Neural cell (in vitro differentiated cells): ENCODE measurements at regions not wholly inside any gene's neighbourhood (a gene's known extent, or its start where the extent isn't known, plus 50 kb on each side); places are given as distances from the start of the nearest gene placed in this dataset.

Experiments used
- H2AFZ ChIP-seq: fragments of 200-600, 300-800 bp; sonication (generic), shearing (Covaris generic); 2 replicates; pipeline ENCODE4 v1.6.0; 2014; ENCODE audit warnings: low read depth, mild to moderate bottlenecking, antibody characterized with exemption, low read length, moderate library complexity
- H3F3A ChIP-seq: fragments of 200-600 bp; shearing (Covaris generic); 2 replicates; pipeline ENCODE4 v1.6.1; 2016; ENCODE audit warnings: mild to moderate bottlenecking, moderate library complexity, mixed read lengths, antibody characterized with exemption, low read length; ENCODE audit not compliant: insufficient read depth, poor library complexity, severe bottlenecking
- H3K27ac ChIP-seq: fragments of 200-600, 300-800 bp; sonication (generic), shearing (Covaris generic); 2 replicates; pipeline ENCODE4 v1.5.1; 2014; ENCODE audit warnings: mild to moderate bottlenecking, low read length, moderate library complexity
- H3K27me3 ChIP-seq: fragments of 300-800, 200-600 bp; sonication (generic), shearing (Covaris generic); 2 replicates; pipeline ENCODE4 v1.6.0; 2014; ENCODE audit warnings: mild to moderate bottlenecking, low read depth, low read length, moderate library complexity; ENCODE audit not compliant: insufficient read depth
- H3K36me3 ChIP-seq: fragments of 300-800, 200-600 bp; sonication (generic), shearing (Covaris generic); 2 replicates; pipeline ENCODE4 v1.5.1; 2014; ENCODE audit warnings: mild to moderate bottlenecking, antibody characterized with exemption, low read length, moderate library complexity; ENCODE audit not compliant: insufficient read depth
- H3K4me2 ChIP-seq: fragments of 300-800, 200-600 bp; sonication (generic), shearing (Covaris generic); 2 replicates; pipeline ENCODE4 v1.6.0; 2014; ENCODE audit warnings: mild to moderate bottlenecking, low read length
- H3K4me3 ChIP-seq: fragments of 300-800, 200-600 bp; sonication (generic), shearing (Covaris generic); 2 replicates; pipeline ENCODE4 v1.5.1; 2014; ENCODE audit warnings: mild to moderate bottlenecking, low read length, moderate library complexity
- H3K79me2 ChIP-seq: fragments of 200-600 bp; shearing (Covaris generic); replicated peaks from 2 replicates; pipeline ENCODE4 v1.6.0; 2014; ENCODE audit warnings: mild to moderate bottlenecking, low read length, moderate library complexity; ENCODE audit not compliant: insufficient read depth
- H3K9ac ChIP-seq: fragments of 300-800, 200-600 bp; sonication (generic), shearing (Covaris generic); 2 replicates; pipeline ENCODE4 v1.6.1; 2016; ENCODE audit warnings: mild to moderate bottlenecking, low read length, mixed read lengths
- H3K9me2 ChIP-seq: fragments of 200-600 bp; shearing (Covaris generic); 2 replicates; pipeline ENCODE4 v1.6.1; 2016; ENCODE audit warnings: mild to moderate bottlenecking, low read length, mixed read lengths; ENCODE audit not compliant: insufficient read depth
- H3K9me3 ChIP-seq: fragments of 200-600, 300-800 bp; sonication (generic), shearing (Covaris generic); 2 replicates; pipeline ENCODE4 v1.6.1; 2016; ENCODE audit warnings: mild to moderate bottlenecking, mixed run types, low read length, moderate library complexity, mixed read lengths
- H4K20me1 ChIP-seq: fragments of 200-600 bp; shearing (Covaris generic); 2 replicates; pipeline ENCODE4 v1.6.1; 2016; ENCODE audit warnings: mild to moderate bottlenecking, mixed run types; ENCODE audit not compliant: insufficient read depth
- EP300 ChIP-seq: fragments of 450-650 bp; conservative IDR thresholded peaks from 2 replicates; pipeline ENCODE4 v1.6.1; 2014; ENCODE audit warnings: antibody characterized with exemption, mild to moderate bottlenecking, moderate library complexity; ENCODE audit not compliant: poor library complexity, severe bottlenecking
- EZH2 ChIP-seq: fragments of 200-600, 300-800 bp; shearing (Covaris generic), sonication (generic); IDR thresholded peaks from 2 replicates; pipeline ENCODE4 v1.6.1; 2014; ENCODE audit warnings: antibody characterized with exemption, low read length, borderline replicate concordance, mild to moderate bottlenecking; ENCODE audit not compliant: insufficient read depth, poor library complexity, severe bottlenecking
- MXI1 ChIP-seq: fragments of 450-650 bp; conservative IDR thresholded peaks from 2 replicates; pipeline ENCODE4 v1.6.1; 2014; ENCODE audit warnings: antibody characterized with exemption, mild to moderate bottlenecking; ENCODE audit not compliant: poor library complexity, severe bottlenecking
- POLR2AphosphoS5 ChIP-seq: IDR thresholded peaks from 2 replicates; pipeline ENCODE4 v1.6.1; 2012
- RAD21 ChIP-seq: fragments of 450-650 bp; conservative IDR thresholded peaks from 2 replicates; pipeline ENCODE4 v1.6.1; 2014; ENCODE audit warnings: antibody characterized with exemption, mild to moderate bottlenecking, moderate library complexity
- SMC3 ChIP-seq: fragments of 450-650 bp; conservative IDR thresholded peaks from 2 replicates; pipeline ENCODE4 v1.6.1; 2014; ENCODE audit warnings: antibody characterized with exemption, mild to moderate bottlenecking, moderate library complexity; ENCODE audit not compliant: poor library complexity
- TAF1 ChIP-seq: IDR thresholded peaks from 2 replicates; pipeline ENCODE4 v1.6.1; 2012; ENCODE audit warnings: low read depth
- TF ChIP-seq, protein P1 (sequence below): fragments of 450-650 bp; IDR thresholded peaks from 2 replicates; pipeline ENCODE4 v1.5.1; 2014; ENCODE audit warnings: antibody characterized with exemption, mild to moderate bottlenecking, moderate library complexity; ENCODE audit not compliant: poor library complexity, severe bottlenecking
- TF ChIP-seq, protein P2 (sequence below): IDR thresholded peaks from 2 replicates; pipeline ENCODE4 v1.6.1; 2012; ENCODE audit warnings: borderline replicate concordance

DNA sequence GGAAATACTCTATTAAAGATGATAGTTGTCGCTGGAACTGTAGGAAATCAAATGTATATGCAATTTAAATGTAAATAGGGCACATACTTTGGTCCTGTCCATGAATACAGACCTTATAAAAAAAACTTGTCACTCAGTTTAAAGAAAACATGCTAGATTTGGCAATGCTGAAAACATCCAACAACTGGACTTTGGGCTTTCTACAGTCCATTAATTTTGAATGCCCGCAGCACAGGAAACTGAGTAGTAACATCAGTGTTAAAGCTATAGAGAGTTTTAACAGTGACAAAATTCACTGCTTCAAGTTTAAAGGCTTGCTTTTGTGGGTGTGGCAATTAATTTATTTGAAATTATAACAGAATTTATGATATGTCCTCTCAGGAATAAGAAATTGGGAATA, 578.4 kb downstream of the TRIML1 start:
- TF ChIP-seq EZH2 (no peak), TAF1 (no peak), POLR2AphosphoS5 (no peak), SMC3 (no peak), RAD21 (no peak), EP300 (no peak), MXI1 (no peak)
- TF ChIP-seq, protein P1, sequence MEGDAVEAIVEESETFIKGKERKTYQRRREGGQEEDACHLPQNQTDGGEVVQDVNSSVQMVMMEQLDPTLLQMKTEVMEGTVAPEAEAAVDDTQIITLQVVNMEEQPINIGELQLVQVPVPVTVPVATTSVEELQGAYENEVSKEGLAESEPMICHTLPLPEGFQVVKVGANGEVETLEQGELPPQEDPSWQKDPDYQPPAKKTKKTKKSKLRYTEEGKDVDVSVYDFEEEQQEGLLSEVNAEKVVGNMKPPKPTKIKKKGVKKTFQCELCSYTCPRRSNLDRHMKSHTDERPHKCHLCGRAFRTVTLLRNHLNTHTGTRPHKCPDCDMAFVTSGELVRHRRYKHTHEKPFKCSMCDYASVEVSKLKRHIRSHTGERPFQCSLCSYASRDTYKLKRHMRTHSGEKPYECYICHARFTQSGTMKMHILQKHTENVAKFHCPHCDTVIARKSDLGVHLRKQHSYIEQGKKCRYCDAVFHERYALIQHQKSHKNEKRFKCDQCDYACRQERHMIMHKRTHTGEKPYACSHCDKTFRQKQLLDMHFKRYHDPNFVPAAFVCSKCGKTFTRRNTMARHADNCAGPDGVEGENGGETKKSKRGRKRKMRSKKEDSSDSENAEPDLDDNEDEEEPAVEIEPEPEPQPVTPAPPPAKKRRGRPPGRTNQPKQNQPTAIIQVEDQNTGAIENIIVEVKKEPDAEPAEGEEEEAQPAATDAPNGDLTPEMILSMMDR, result no peak
- TF ChIP-seq, protein P2, sequence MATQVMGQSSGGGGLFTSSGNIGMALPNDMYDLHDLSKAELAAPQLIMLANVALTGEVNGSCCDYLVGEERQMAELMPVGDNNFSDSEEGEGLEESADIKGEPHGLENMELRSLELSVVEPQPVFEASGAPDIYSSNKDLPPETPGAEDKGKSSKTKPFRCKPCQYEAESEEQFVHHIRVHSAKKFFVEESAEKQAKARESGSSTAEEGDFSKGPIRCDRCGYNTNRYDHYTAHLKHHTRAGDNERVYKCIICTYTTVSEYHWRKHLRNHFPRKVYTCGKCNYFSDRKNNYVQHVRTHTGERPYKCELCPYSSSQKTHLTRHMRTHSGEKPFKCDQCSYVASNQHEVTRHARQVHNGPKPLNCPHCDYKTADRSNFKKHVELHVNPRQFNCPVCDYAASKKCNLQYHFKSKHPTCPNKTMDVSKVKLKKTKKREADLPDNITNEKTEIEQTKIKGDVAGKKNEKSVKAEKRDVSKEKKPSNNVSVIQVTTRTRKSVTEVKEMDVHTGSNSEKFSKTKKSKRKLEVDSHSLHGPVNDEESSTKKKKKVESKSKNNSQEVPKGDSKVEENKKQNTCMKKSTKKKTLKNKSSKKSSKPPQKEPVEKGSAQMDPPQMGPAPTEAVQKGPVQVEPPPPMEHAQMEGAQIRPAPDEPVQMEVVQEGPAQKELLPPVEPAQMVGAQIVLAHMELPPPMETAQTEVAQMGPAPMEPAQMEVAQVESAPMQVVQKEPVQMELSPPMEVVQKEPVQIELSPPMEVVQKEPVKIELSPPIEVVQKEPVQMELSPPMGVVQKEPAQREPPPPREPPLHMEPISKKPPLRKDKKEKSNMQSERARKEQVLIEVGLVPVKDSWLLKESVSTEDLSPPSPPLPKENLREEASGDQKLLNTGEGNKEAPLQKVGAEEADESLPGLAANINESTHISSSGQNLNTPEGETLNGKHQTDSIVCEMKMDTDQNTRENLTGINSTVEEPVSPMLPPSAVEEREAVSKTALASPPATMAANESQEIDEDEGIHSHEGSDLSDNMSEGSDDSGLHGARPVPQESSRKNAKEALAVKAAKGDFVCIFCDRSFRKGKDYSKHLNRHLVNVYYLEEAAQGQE, result no peak
- H2AFZ ChIP-seq, result no peak overlapping the region
- H3K4me3 ChIP-seq, result no peak overlapping the region
- H3K9ac ChIP-seq, result no peak overlapping the region
- no peaks in the 10 kb centered on the region for H3K27me3 ChIP-seq
- no peaks in the 10 kb centered on the region for H3F3A ChIP-seq
- no peak overlapping the region for H3K27ac ChIP-seq
- no peaks in the 10 kb centered on the region for H3K9me2 ChIP-seq
- H3K36me3 ChIP-seq, result no peaks in the 10 kb centered on the region
- no peak overlapping the region for H3K4me2 ChIP-seq
- H3K9me3 ChIP-seq, result no peaks in the 10 kb centered on the region
- H3K79me2 ChIP-seq, result no peaks in the 10 kb centered on the region
- H4K20me1 ChIP-seq, result no peaks in the 10 kb centered on the region

DNA sequence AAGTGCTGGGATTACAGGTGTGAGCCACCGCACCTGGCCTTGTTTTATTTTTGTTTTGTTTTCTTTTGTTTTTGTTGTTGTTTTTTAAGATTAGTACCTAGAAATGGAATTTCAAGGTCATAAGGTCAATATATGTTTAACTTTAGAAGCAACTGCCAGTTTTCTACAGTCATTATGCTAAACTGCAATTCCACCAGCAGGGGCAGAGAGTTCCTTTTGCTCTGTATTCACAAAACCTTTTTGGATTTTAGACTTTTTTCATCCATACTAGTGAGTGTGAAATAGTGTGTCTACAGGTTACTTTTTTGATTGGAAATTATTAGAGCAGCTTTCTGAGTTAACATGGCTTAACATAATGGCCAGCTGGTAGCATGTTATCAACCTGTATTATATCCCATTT, 580.6 kb downstream of the TRIML1 start:
- Histone ChIP-seq H4K20me1 (no peaks in the 10 kb centered on the region), H3K27ac (no peak overlapping the region), H3K9me2 (no peaks in the 10 kb centered on the region), H3K9ac (no peak overlapping the region), H3K9me3 (no peaks in the 10 kb centered on the region), H3K4me2 (no peak overlapping the region), H3F3A (no peaks in the 10 kb centered on the region), H3K79me2 (no peaks in the 10 kb centered on the region), H2AFZ (no peak overlapping the region), H3K36me3 (no peaks in the 10 kb centered on the region), H3K4me3 (no peak overlapping the region), H3K27me3 (no peaks in the 10 kb centered on the region)
- TF ChIP-seq SMC3 (no peak), POLR2AphosphoS5 (no peak), TAF1 (no peak), EZH2 (no peak), EP300 (no peak), MXI1 (no peak), RAD21 (no peak)
- TF ChIP-seq, protein P2, result no peak
- TF ChIP-seq, protein P1, result no peak
